ENCODE measurements at regions not wholly inside any gene's neighbourhood (a gene's known extent, or its start where the extent isn't known, plus 50 kb on each side); places are given as distances from the start of the nearest gene placed in this dataset.

DNA sequence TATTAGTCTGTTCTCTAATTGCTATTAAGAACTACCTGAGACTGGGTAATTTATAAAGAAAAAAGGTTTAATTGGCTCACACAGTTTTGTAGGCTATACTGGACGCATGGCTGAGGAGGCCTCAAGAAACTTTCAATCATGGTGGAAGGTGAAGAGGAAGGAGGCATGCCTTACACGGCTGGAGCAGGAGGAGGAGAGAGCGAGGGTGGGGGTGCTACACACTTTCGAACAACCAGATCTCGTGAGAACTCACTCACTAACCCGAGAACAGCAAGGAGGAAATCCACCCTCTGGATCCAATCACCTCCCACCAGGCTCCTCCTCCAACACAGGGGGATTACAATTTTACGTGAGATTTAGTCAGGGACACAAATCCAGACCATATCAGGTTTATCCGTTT lies 90.0 kb downstream of the RMI1 start:
- H3K9me3 Mint-ChIP-seq = no peaks in the 10 kb centered on the region; the same call in 2 of the 3 replicates
- H3K4me3 Mint-ChIP-seq = no peak overlapping the region
- H3K36me3 ChIP-seq (ENCODE audit: insufficient read depth) = no peaks in the 10 kb centered on the region
- TF ChIP-seq, protein P1, sequence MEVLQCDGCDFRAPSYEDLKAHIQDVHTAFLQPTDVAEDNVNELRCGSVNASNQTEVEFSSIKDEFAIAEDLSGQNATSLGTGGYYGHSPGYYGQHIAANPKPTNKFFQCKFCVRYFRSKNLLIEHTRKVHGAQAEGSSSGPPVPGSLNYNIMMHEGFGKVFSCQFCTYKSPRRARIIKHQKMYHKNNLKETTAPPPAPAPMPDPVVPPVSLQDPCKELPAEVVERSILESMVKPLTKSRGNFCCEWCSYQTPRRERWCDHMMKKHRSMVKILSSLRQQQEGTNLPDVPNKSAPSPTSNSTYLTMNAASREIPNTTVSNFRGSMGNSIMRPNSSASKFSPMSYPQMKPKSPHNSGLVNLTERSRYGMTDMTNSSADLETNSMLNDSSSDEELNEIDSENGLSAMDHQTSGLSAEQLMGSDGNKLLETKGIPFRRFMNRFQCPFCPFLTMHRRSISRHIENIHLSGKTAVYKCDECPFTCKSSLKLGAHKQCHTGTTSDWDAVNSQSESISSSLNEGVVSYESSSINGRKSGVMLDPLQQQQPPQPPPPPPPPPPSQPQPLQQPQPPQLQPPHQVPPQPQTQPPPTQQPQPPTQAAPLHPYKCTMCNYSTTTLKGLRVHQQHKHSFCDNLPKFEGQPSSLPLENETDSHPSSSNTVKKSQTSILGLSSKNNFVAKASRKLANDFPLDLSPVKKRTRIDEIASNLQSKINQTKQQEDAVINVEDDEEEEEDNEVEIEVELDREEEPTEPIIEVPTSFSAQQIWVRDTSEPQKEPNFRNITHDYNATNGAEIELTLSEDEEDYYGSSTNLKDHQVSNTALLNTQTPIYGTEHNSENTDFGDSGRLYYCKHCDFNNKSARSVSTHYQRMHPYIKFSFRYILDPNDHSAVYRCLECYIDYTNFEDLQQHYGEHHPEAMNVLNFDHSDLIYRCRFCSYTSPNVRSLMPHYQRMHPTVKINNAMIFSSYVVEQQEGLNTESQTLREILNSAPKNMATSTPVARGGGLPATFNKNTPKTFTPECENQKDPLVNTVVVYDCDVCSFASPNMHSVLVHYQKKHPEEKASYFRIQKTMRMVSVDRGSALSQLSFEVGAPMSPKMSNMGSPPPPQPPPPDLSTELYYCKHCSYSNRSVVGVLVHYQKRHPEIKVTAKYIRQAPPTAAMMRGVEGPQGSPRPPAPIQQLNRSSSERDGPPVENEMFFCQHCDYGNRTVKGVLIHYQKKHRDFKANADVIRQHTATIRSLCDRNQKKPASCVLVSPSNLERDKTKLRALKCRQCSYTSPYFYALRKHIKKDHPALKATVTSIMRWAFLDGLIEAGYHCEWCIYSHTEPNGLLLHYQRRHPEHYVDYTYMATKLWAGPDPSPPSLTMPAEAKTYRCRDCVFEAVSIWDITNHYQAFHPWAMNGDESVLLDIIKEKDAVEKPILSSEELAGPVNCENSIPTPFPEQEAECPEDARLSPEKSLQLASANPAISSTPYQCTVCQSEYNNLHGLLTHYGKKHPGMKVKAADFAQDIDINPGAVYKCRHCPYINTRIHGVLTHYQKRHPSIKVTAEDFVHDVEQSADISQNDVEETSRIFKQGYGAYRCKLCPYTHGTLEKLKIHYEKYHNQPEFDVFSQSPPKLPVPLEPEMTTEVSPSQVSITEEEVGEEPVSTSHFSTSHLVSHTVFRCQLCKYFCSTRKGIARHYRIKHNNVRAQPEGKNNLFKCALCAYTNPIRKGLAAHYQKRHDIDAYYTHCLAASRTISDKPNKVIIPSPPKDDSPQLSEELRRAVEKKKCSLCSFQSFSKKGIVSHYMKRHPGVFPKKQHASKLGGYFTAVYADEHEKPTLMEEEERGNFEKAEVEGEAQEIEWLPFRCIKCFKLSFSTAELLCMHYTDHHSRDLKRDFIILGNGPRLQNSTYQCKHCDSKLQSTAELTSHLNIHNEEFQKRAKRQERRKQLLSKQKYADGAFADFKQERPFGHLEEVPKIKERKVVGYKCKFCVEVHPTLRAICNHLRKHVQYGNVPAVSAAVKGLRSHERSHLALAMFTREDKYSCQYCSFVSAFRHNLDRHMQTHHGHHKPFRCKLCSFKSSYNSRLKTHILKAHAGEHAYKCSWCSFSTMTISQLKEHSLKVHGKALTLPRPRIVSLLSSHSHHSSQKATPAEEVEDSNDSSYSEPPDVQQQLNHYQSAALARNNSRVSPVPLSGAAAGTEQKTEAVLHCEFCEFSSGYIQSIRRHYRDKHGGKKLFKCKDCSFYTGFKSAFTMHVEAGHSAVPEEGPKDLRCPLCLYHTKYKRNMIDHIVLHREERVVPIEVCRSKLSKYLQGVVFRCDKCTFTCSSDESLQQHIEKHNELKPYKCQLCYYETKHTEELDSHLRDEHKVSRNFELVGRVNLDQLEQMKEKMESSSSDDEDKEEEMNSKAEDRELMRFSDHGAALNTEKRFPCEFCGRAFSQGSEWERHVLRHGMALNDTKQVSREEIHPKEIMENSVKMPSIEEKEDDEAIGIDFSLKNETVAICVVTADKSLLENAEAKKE (CRISPR knock-in tag; IDR thresholded peaks at IDR 0.05) = no peak
- TF ChIP-seq EZH2 (IDR thresholded peaks at IDR 0.05; ENCODE audit: low read depth, unreplicated experiment) = no peak
- no peak for TF ChIP-seq JUNB (IDR thresholded peaks at IDR 0.05; ENCODE audit: unreplicated experiment)
- TF ChIP-seq, protein P2, sequence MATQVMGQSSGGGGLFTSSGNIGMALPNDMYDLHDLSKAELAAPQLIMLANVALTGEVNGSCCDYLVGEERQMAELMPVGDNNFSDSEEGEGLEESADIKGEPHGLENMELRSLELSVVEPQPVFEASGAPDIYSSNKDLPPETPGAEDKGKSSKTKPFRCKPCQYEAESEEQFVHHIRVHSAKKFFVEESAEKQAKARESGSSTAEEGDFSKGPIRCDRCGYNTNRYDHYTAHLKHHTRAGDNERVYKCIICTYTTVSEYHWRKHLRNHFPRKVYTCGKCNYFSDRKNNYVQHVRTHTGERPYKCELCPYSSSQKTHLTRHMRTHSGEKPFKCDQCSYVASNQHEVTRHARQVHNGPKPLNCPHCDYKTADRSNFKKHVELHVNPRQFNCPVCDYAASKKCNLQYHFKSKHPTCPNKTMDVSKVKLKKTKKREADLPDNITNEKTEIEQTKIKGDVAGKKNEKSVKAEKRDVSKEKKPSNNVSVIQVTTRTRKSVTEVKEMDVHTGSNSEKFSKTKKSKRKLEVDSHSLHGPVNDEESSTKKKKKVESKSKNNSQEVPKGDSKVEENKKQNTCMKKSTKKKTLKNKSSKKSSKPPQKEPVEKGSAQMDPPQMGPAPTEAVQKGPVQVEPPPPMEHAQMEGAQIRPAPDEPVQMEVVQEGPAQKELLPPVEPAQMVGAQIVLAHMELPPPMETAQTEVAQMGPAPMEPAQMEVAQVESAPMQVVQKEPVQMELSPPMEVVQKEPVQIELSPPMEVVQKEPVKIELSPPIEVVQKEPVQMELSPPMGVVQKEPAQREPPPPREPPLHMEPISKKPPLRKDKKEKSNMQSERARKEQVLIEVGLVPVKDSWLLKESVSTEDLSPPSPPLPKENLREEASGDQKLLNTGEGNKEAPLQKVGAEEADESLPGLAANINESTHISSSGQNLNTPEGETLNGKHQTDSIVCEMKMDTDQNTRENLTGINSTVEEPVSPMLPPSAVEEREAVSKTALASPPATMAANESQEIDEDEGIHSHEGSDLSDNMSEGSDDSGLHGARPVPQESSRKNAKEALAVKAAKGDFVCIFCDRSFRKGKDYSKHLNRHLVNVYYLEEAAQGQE (IDR thresholded peaks at IDR 0.05; ENCODE audit: unreplicated experiment) = no peak
- TF ChIP-seq NANOG (IDR thresholded peaks at IDR 0.05; ENCODE audit: borderline replicate concordance) = no peak
- no peak for TF ChIP-seq STAT1 (IDR thresholded peaks at IDR 0.05; ENCODE audit: unreplicated experiment)
- TF ChIP-seq, protein P3, sequence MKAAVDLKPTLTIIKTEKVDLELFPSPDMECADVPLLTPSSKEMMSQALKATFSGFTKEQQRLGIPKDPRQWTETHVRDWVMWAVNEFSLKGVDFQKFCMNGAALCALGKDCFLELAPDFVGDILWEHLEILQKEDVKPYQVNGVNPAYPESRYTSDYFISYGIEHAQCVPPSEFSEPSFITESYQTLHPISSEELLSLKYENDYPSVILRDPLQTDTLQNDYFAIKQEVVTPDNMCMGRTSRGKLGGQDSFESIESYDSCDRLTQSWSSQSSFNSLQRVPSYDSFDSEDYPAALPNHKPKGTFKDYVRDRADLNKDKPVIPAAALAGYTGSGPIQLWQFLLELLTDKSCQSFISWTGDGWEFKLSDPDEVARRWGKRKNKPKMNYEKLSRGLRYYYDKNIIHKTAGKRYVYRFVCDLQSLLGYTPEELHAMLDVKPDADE (IDR thresholded peaks at IDR 0.05) = no peak
- TF ChIP-seq ZNF114 (CRISPR knock-in tag; IDR thresholded peaks at IDR 0.05) = no peak
- no peak for TF ChIP-seq EZH2phosphoT487 (IDR thresholded peaks at IDR 0.05; ENCODE audit: unreplicated experiment)
- no peak for TF ChIP-seq POLR2AphosphoS5 (IDR thresholded peaks at IDR 0.05; ENCODE audit: low read depth)
- TF ChIP-seq, protein P4, sequence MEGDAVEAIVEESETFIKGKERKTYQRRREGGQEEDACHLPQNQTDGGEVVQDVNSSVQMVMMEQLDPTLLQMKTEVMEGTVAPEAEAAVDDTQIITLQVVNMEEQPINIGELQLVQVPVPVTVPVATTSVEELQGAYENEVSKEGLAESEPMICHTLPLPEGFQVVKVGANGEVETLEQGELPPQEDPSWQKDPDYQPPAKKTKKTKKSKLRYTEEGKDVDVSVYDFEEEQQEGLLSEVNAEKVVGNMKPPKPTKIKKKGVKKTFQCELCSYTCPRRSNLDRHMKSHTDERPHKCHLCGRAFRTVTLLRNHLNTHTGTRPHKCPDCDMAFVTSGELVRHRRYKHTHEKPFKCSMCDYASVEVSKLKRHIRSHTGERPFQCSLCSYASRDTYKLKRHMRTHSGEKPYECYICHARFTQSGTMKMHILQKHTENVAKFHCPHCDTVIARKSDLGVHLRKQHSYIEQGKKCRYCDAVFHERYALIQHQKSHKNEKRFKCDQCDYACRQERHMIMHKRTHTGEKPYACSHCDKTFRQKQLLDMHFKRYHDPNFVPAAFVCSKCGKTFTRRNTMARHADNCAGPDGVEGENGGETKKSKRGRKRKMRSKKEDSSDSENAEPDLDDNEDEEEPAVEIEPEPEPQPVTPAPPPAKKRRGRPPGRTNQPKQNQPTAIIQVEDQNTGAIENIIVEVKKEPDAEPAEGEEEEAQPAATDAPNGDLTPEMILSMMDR (conservative IDR thresholded peaks at IDR 0.05; ENCODE audit: low read depth in 2 of 2) = no peak
- TF ChIP-seq ZNF331 (CRISPR knock-in tag; IDR thresholded peaks at IDR 0.05; ENCODE audit: low read depth) = no peak
- no peak for TF ChIP-seq CREB1 (CRISPR knock-in tag; IDR thresholded peaks at IDR 0.05; ENCODE audit: low read depth)
- H3F3A ChIP-seq (replicated peaks; ENCODE audit: low read depth) = no peaks in the 10 kb centered on the region
- no peaks in the 10 kb centered on the region for H3K4me1 ChIP-seq (ENCODE audit: insufficient read depth)
- peaks cover 2% of the 10 kb centered on the region; the same call in 1 of the 2 replicates for H3K9me2 ChIP-seq (ENCODE audit: insufficient read depth)
- no peaks in the 10 kb centered on the region for H3K79me2 ChIP-seq (replicated peaks; ENCODE audit: insufficient read depth)
- H4K20me1 ChIP-seq (replicated peaks; ENCODE audit: insufficient read depth) = no peaks in the 10 kb centered on the region
- ATAC-seq = no peak
- H3K27me3 Mint-ChIP-seq (ENCODE audit: insufficient read depth, low read depth, poor library complexity) = no peaks in the 10 kb centered on the region
- no peaks in the 10 kb centered on the region for H3K36me3 Mint-ChIP-seq (ENCODE audit: low read depth)
- no peaks in the 10 kb centered on the region for H3K27me3 ChIP-seq (ENCODE audit: insufficient read depth)
- H3K4me1 Mint-ChIP-seq = no peaks in the 10 kb centered on the region
- H3K27ac ChIP-seq (ENCODE audit: low read depth) = no peak overlapping the region
- no peak overlapping the region for H3K4me2 ChIP-seq
- H3K4me3 ChIP-seq = no peak overlapping the region
- H3K27ac Mint-ChIP-seq = no peak overlapping the region
- DNase-seq (ENCODE audit: low spot score) = peak; percentile 30
- no peak overlapping the region for H2AFZ ChIP-seq

Data from GM23338 (cell line).